Cardiac septum (tissue), 1 donor: ENCODE measurements at regions not wholly inside any gene's neighbourhood (a gene's known extent, or its start where the extent isn't known, plus 50 kb on each side); places are given as distances from the start of the nearest gene placed in this dataset.
"Not testable (repeated sequence)": the region's sequence is repeated elsewhere in the genome, so short reads cannot be mapped to it uniquely, and the experiment has no call there.

ENCODE experiments used
- DNase-seq: peaks from one replicate; pipeline ENCODE4 v3.0.0-alpha.2; 2020; ENCODE audit warnings: low spot score
- intact Hi-C: fragments of 100-400 bp; cut with DNase I; formaldehyde crosslinking; loops from one replicate; pipeline ENCODE4 v1.14.0; 2022
- donor health status: DM: no; HTN: no; CAD: no.

GRCh38 chr2:116754381-116755101 is 1060.0 kb upstream of the DDX18 start:
- intact Hi-C loops, result no loop called here
- no peak for DNase-seq

- DNase-seq, result no peak
- intact Hi-C loops, result no loop called here
Measured at GRCh38 chr2:116761864-116762263, 1052.6 kb upstream of the DDX18 start.

GRCh38 chr2:116769514-116769913 is 1045.0 kb upstream of the DDX18 start:
- intact Hi-C loops, result no loop called here
- no peak for DNase-seq

GRCh38 chr2:116776556-116776955 is 1037.9 kb upstream of the DDX18 start:
- intact Hi-C loops, result no loop called here
- DNase-seq, result no peak

- intact Hi-C loops, result no loop called here
- DNase-seq, result no peak
Measured at GRCh38 chr2:116787848-116788247, 1026.6 kb upstream of the DDX18 start.

- no peak for DNase-seq
- intact Hi-C loops, result no loop called here
Measured at GRCh38 chr2:116802671-116803070, 1011.8 kb upstream of the DDX18 start.

GRCh38 chr2:116804901-116805300 is 1009.6 kb upstream of the DDX18 start:
- intact Hi-C loops, result no loop called here

GRCh38 chr2:116806505-116806904 is 1008.0 kb upstream of the DDX18 start:
- intact Hi-C loops, DNase-seq: not testable (repeated sequence)

More at GRCh38 chr2:116804901-116805300, 1009.6 kb upstream of the DDX18 start:
- DNase-seq, result no peak

GRCh38 chr2:116809109-116809508 is 1005.4 kb upstream of the DDX18 start:
- intact Hi-C loops, result no loop called here
- no peak for DNase-seq

GRCh38 chr2:116810071-116810470 is 1004.4 kb upstream of the DDX18 start:
- intact Hi-C loops, result no loop called here
- DNase-seq, result no peak

GRCh38 chr2:116810645-116811044 is 1003.8 kb upstream of the DDX18 start:
- no peak for DNase-seq
- intact Hi-C loops, result no loop called here

GRCh38 chr2:116819355-116819754 is 995.1 kb upstream of the DDX18 start:
- DNase-seq, result no peak
- intact Hi-C loops, result no loop called here

- no peak for DNase-seq
- intact Hi-C loops, result no loop called here
Measured at GRCh38 chr2:116820986-116821385, 993.5 kb upstream of the DDX18 start.

- intact Hi-C loops, DNase-seq: not testable (repeated sequence)
Measured at GRCh38 chr2:116829543-116829942, 984.9 kb upstream of the DDX18 start.

GRCh38 chr2:116832148-116832547 is 982.3 kb upstream of the DDX18 start:
- DNase-seq, result no peak
- intact Hi-C loops, result no loop called here

- no peak for DNase-seq
- intact Hi-C loops, result no loop called here
Measured at GRCh38 chr2:116833052-116833451, 981.4 kb upstream of the DDX18 start.

- no peak for DNase-seq
- intact Hi-C loops, result no loop called here
Measured at GRCh38 chr2:116842164-116842563, 972.3 kb upstream of the DDX18 start.

GRCh38 chr2:116859708-116860107 is 954.8 kb upstream of the DDX18 start:
- intact Hi-C loops, result no loop called here
- DNase-seq, result no peak

GRCh38 chr2:116874021-116874420 is 940.5 kb upstream of the DDX18 start:
- intact Hi-C loops, result no loop called here
- no peak for DNase-seq

- intact Hi-C loops, result no loop called here
- no peak for DNase-seq
Measured at GRCh38 chr2:116877274-116877673, 937.2 kb upstream of the DDX18 start.

GRCh38 chr2:116877944-116878343 is 936.5 kb upstream of the DDX18 start:
- intact Hi-C loops, result no loop called here

GRCh38 chr2:116879650-116880160 is 934.8 kb upstream of the DDX18 start:
- intact Hi-C loops, result no loop called here
- DNase-seq, result no peak

More at GRCh38 chr2:116877944-116878343, 936.5 kb upstream of the DDX18 start:
- no peak for DNase-seq
